Upper lobe of left lung (tissue), 6 donors: ENCODE measurements at regions not wholly inside any gene's neighbourhood (a gene's known extent, or its start where the extent isn't known, plus 50 kb on each side); places are given as distances from the start of the nearest gene placed in this dataset.

Experiments
- ATAC-seq, 2 donors: fragments of 200-7000 bp; cut with Tn5 transposase; one replicate each; pipeline ENCODE4 v1.9.1; 2022; ENCODE audit warnings: mild to moderate bottlenecking in 2 of 2, moderate library complexity in 2 of 2; ENCODE audit not compliant: low FRiP score in 2 of 2
- DNase-seq, 2 donors: peaks; one replicate each; pipeline ENCODE4 v3.0.0-alpha.2; 2019 to 2020
- H3K27ac ChIP-seq, 4 donors: fragments of 200-600 bp; sonication (generic); one replicate each; pipeline ENCODE4 v1.5.1; 2016 to 2019
- H3K27me3 ChIP-seq, 4 donors: fragments of 200-600 bp; sonication (generic); one replicate each; pipeline ENCODE4 v1.5.1; 2017 to 2019
- H3K36me3 ChIP-seq, 4 donors: fragments of 200-600 bp; sonication (generic); one replicate each; pipeline ENCODE4 v1.5.1; 2016 to 2019
- H3K4me1 ChIP-seq, 4 donors: fragments of 200-600 bp; sonication (generic); one replicate each; pipeline ENCODE4 v1.5.1; 2018 to 2019
- H3K4me3 ChIP-seq, 4 donors: fragments of 200-600 bp; sonication (generic); one replicate each; pipeline ENCODE4 v1.5.1; 2017 to 2019; ENCODE audit warnings: mild to moderate bottlenecking in 2 of 4, moderate library complexity in 1 of 4
- H3K9me3 ChIP-seq, 4 donors: fragments of 200-600 bp; sonication (generic); one replicate each; pipeline ENCODE4 v1.5.1; 2018 to 2019
- EP300 ChIP-seq, 4 donors: sonication (generic); formaldehyde crosslinking; IDR thresholded peaks; one replicate each; pipeline ENCODE4 v1.5.1; 2017; ENCODE audit warnings: antibody characterized with exemption in 4 of 4, control low read depth in 2 of 4
- POLR2A ChIP-seq, 4 donors: fragments of 450-650 bp; IDR thresholded peaks; one replicate each; pipeline ENCODE4 v1.5.1; 2016 to 2017; ENCODE audit warnings: antibody characterized with exemption in 4 of 4, mild to moderate bottlenecking in 2 of 4
- POLR2AphosphoS5 ChIP-seq, 2 donors: sonication (generic); formaldehyde crosslinking; IDR thresholded peaks; one replicate each; pipeline ENCODE4 v1.5.1; 2017; ENCODE audit warnings: antibody characterized with exemption in 2 of 2
- WGBS, 2 donors: methylation state at CpG; one replicate each; pipeline ENCODE4 v1.1.5; 2017 to 2018; 5-methylcytosine and 5-hydroxymethylcytosine counted together
- TF ChIP-seq, protein P1 (sequence below), 6 experiments: fragments of 450-650 bp in 4 of 6; fragments of 200-600 bp in 2 of 6; sonication (generic) in 2 of 6; IDR thresholded peaks; one replicate each; pipeline ENCODE4 v1.5.1; 2016 to 2019; ENCODE audit warnings: antibody characterized with exemption in 6 of 6
- donor health status: DM: no; HTN: no; CAD: no; lungs with moderate emphysema.
- donor health status: DM: no; HTN: yes; CAD: no; lungs with severe emphysema.

DNA sequence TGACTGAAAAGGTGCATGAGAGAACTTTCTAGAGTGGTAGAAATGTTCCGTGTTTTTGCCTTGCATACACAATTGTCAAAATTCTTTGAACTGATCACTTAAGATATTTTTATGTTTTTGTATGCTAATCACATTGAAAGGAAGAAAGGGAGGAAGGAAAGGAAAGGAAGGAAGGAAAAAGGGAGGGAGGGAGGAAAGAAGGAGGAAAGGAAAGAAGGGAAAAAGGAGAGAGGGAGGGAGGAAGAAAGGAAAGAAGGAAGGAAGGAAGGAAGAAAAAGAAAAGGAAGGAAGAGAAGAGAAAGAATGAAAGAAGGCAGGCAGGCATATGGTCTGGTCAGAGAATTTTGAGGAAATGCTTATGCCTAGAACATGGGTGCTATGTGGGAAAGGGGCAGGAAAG, 68.4 kb upstream of the PGBD5 start:
- Histone ChIP-seq H3K27me3 (no peaks in the 10 kb centered on the region), H3K4me3 (no peak overlapping the region), H3K4me1 (no peaks in the 10 kb centered on the region), H3K36me3 (no peaks in the 10 kb centered on the region), H3K27ac (no peak overlapping the region), H3K9me3 (no peaks in the 10 kb centered on the region)
- no peak for DNase-seq
- WGBS, 2 donors: 89 to 95% methylated on average over 1 of the region's 1 CpG
- ATAC-seq: no peak
- TF ChIP-seq POLR2A (IDR thresholded peaks at IDR 0.05): no peak

DNA sequence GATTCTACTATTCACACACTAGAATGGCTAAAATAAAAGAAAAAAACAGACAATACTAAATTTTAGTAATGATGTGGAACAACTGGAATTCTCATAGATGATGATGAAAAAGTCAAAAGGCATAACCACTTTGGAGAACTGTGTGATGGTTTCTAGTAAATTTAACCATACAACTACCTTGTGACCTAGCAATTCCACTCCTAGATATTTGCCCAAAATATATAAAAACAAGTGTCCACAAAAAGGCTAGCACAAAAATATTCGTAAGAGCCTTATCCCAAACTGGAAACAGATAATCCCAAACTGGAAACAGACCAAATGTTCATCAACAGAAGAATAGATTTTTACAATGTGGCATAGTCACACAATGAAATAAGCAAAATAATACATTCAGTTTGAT, 67.9 kb upstream of the PGBD5 start:
- TF ChIP-seq POLR2A (IDR thresholded peaks at IDR 0.05): no peak
- no peak for TF ChIP-seq EP300 (IDR thresholded peaks at IDR 0.05)
- TF ChIP-seq, protein P1, sequence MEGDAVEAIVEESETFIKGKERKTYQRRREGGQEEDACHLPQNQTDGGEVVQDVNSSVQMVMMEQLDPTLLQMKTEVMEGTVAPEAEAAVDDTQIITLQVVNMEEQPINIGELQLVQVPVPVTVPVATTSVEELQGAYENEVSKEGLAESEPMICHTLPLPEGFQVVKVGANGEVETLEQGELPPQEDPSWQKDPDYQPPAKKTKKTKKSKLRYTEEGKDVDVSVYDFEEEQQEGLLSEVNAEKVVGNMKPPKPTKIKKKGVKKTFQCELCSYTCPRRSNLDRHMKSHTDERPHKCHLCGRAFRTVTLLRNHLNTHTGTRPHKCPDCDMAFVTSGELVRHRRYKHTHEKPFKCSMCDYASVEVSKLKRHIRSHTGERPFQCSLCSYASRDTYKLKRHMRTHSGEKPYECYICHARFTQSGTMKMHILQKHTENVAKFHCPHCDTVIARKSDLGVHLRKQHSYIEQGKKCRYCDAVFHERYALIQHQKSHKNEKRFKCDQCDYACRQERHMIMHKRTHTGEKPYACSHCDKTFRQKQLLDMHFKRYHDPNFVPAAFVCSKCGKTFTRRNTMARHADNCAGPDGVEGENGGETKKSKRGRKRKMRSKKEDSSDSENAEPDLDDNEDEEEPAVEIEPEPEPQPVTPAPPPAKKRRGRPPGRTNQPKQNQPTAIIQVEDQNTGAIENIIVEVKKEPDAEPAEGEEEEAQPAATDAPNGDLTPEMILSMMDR (IDR thresholded peaks at IDR 0.05): no peak
- TF ChIP-seq POLR2AphosphoS5 (IDR thresholded peaks at IDR 0.05): no peak
- H3K4me3 ChIP-seq: no peak overlapping the region
- H3K4me1 ChIP-seq: no peaks in the 10 kb centered on the region
- no peaks in the 10 kb centered on the region for H3K9me3 ChIP-seq
- H3K36me3 ChIP-seq: no peaks in the 10 kb centered on the region
- 86 to 91% methylated on average over 1 of the region's 1 CpG for WGBS, 2 donors
- H3K27me3 ChIP-seq: no peaks in the 10 kb centered on the region
- ATAC-seq (no peak), DNase-seq (no peak)
- H3K27ac ChIP-seq: no peak overlapping the region

DNA sequence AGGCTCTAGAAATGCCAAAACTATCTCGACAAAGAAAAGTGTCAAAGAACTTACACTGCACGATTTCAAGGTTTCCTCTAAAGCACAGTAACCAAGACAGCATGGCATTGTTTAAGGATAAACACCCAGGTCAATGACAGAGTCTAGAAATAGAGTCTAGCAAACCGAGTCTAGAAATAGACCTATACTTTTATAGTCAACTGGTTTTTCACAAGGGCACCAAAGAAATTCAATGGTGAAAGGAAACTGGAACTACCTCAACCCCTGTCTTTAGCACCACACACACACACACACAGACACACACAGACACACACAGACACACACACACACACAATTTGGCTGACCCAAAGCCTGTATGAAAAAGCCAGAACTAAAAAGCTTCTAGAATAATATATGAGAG, 67.1 kb upstream of the PGBD5 start:
- Histone ChIP-seq H3K9me3 (no peaks in the 10 kb centered on the region), H3K27me3 (no peaks in the 10 kb centered on the region), H3K4me1 (no peaks in the 10 kb centered on the region), H3K4me3 (no peak overlapping the region), H3K27ac (no peak overlapping the region), H3K36me3 (no peaks in the 10 kb centered on the region)
- no peak for DNase-seq
- 60 to 61% methylated on average over 3 of the region's 3 CpGs for WGBS, 2 donors
- ATAC-seq: no peak
- TF ChIP-seq EP300 (IDR thresholded peaks at IDR 0.05): no peak
- no peak for TF ChIP-seq POLR2AphosphoS5 (IDR thresholded peaks at IDR 0.05)
- TF ChIP-seq, protein P1 (IDR thresholded peaks at IDR 0.05): no peak
- no peak for TF ChIP-seq POLR2A (IDR thresholded peaks at IDR 0.05)

DNA sequence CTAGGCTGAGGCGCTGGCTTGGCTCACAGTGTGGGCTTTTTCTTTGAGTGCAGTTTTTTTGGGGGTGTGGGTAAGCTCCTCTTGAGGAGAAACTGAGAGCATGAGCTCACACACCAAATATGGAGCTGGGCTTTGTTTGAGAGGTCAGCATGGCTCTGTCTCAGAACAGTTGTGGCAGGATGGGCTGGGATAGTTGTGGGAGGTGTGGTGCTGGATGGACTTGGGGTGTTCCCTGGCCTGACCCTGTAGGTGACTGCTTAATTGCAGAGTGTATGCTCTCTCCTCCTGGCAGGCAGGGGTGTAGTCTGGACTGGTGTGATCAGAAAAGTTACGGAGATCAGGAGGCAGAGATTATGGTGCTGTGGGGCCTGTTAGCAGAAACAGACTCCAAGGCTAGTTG, 64.3 kb upstream of the PGBD5 start:
- 82 to 97% methylated on average over 2 of the region's 2 CpGs for WGBS, 2 donors
- Histone ChIP-seq H3K9me3 (no peaks in the 10 kb centered on the region), H3K27ac (no peak overlapping the region), H3K4me3 (no peak overlapping the region), H3K27me3 (no peaks in the 10 kb centered on the region), H3K4me1 (no peaks in the 10 kb centered on the region), H3K36me3 (no peaks in the 10 kb centered on the region)
- no peak for DNase-seq
- TF ChIP-seq EP300 (IDR thresholded peaks at IDR 0.05): no peak
- TF ChIP-seq POLR2A (IDR thresholded peaks at IDR 0.05): no peak
- TF ChIP-seq POLR2AphosphoS5 (IDR thresholded peaks at IDR 0.05): no peak
- TF ChIP-seq, protein P1 (IDR thresholded peaks at IDR 0.05): no peak
- peak in 1 of 2 donors; percentile 53 for ATAC-seq

- H3K4me1 ChIP-seq: no peaks in the 10 kb centered on the region
- no peaks in the 10 kb centered on the region for H3K27me3 ChIP-seq
- no peak overlapping the region for H3K27ac ChIP-seq
- no peaks in the 10 kb centered on the region for H3K36me3 ChIP-seq
- ATAC-seq (no peak), DNase-seq (no peak)
- TF ChIP-seq POLR2A (IDR thresholded peaks at IDR 0.05): no peak
- TF ChIP-seq EP300 (IDR thresholded peaks at IDR 0.05): no peak
- TF ChIP-seq, protein P1 (IDR thresholded peaks at IDR 0.05): no peak
- no peak for TF ChIP-seq POLR2AphosphoS5 (IDR thresholded peaks at IDR 0.05)
- H3K9me3 ChIP-seq: no peaks in the 10 kb centered on the region
- no peak overlapping the region for H3K4me3 ChIP-seq
- WGBS, 2 donors: 78 to 82% methylated on average over 4 of the region's 4 CpGs
These were observed 61.8 kb upstream of the PGBD5 start for GRCh38 chr1:230487773-230488428.
